K562 (cell line): ENCODE measurements at regions not wholly inside any gene's neighbourhood (a gene's known extent, or its start where the extent isn't known, plus 50 kb on each side); places are given as distances from the start of the nearest gene placed in this dataset.

ENCODE experiments used
- ARID3B ChIP-seq: fragments of 250-450 bp; sonication (Bioruptor Pico); IDR thresholded peaks from 2 replicates; pipeline ENCODE4 v1.4.0; 2020; ENCODE audit warnings: borderline replicate concordance
- CTCF ChIP-seq, 3 experiments: IDR thresholded peaks in 2 of 3; conservative IDR thresholded peaks in 1 of 3; 2 replicates each; pipeline ENCODE4 v1.5.1; 2011 to 2012; ENCODE audit warnings: low read length in 3 of 3, mild to moderate bottlenecking in 3 of 3, control low read depth in 2 of 3, improper control_type of control experiment in 1 of 3, inconsistent platforms in 1 of 3, low read depth in 1 of 3, mixed read lengths in 1 of 3, moderate library complexity in 1 of 3; ENCODE audit not compliant: insufficient read depth in 2 of 3
- EP300 ChIP-seq: IDR thresholded peaks from 2 replicates; pipeline ENCODE4 v1.6.1; 2012; ENCODE audit warnings: low read length, improper control_type of control experiment
- EZH2 ChIP-seq: IDR thresholded peaks from 2 replicates; pipeline ENCODE4 v1.6.1; 2012; ENCODE audit warnings: low read depth, mild to moderate bottlenecking, inconsistent platforms, low read length, borderline replicate concordance
- FOXM1 ChIP-seq, 2 experiments: fragments of 450-650 bp in 1 of 2; sonication (generic) in 1 of 2; formaldehyde crosslinking in 1 of 2; IDR thresholded peaks; 2 replicates each; pipeline versions ENCODE4 v1.6.1 to v1.9.0; 2017 to 2022; ENCODE audit warnings: low read depth in 2 of 2, mild to moderate bottlenecking in 2 of 2, missing genetic modification reagents in 1 of 2, moderate library complexity in 1 of 2
- MTA2 ChIP-seq: fragments of 450-650 bp; IDR thresholded peaks from 2 replicates; pipeline ENCODE4 v1.6.1; 2016; ENCODE audit warnings: low read depth
- NRF1 ChIP-seq, 2 experiments: fragments of 450-650 bp; IDR thresholded peaks in 1 of 2; conservative IDR thresholded peaks in 1 of 2; 2 replicates each; pipeline ENCODE4 v1.6.1; 2014; ENCODE audit warnings: mild to moderate bottlenecking in 2 of 2
- POLR2A ChIP-seq: fragments of 450-650 bp; conservative IDR thresholded peaks from 2 replicates; pipeline ENCODE4 v1.6.1; 2016
- RNF2 ChIP-seq: sonication (generic); IDR thresholded peaks from 2 replicates; pipeline ENCODE4 v1.6.1; 2016
- ZNF785 ChIP-seq: fragments of 250-450 bp; sonication (Bioruptor Pico); IDR thresholded peaks from 2 replicates; pipeline ENCODE4 v1.4.0; 2020; ENCODE audit warnings: mild to moderate bottlenecking

- TF ChIP-seq RNF2 (no peak), CTCF (IDR thresholded peaks at IDR 0.05 in 2 of 3, conservative IDR thresholded peaks at IDR 0.05 in 1 of 3; ENCODE audit: insufficient read depth in 2 of 3, low read depth in 1 of 3, low read length in 3 of 3) (no peak), EP300 (no peak), NRF1 (conservative IDR thresholded peaks at IDR 0.05 in 1 of 2, IDR thresholded peaks at IDR 0.05 in 1 of 2) (no peak), MTA2 (no peak), ZNF785 (no peak), EZH2 (no peak), POLR2A (no peak), FOXM1 (IDR thresholded peaks at IDR 0.05; ENCODE audit: low read depth) (no peak), FOXM1 (CRISPR knock-in tag; IDR thresholded peaks at IDR 0.05; ENCODE audit: low read depth) (no peak), ARID3B (CRISPR knock-in tag) (no peak)
These were observed 319.8 kb upstream of the SPAG17 start for GRCh38 chr1:118504867-118505266.
